ENCODE measurements at regions not wholly inside any gene's neighbourhood (a gene's known extent, or its start where the extent isn't known, plus 50 kb on each side); places are given as distances from the start of the nearest gene placed in this dataset.

DNA sequence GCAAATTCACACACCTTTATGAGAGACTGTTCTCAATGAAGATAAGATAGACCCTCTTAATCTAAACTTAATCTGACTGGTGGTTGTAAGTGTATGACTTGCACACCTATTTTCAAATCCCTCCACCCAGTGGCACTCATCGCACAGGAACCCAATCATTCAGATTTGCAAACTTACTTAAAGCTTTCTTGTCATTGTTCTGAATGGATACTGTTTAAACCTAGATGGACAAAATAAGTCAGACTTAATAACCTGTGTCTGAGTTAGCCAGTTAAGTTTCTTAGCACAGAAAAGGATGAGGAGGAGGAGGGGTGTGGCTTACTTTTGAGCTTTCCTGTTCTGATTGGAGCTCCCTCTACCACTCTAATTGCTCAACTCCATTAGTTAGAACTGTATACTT, 252.4 kb upstream of the CCNH start (continued):
- TF ChIP-seq, protein P1, sequence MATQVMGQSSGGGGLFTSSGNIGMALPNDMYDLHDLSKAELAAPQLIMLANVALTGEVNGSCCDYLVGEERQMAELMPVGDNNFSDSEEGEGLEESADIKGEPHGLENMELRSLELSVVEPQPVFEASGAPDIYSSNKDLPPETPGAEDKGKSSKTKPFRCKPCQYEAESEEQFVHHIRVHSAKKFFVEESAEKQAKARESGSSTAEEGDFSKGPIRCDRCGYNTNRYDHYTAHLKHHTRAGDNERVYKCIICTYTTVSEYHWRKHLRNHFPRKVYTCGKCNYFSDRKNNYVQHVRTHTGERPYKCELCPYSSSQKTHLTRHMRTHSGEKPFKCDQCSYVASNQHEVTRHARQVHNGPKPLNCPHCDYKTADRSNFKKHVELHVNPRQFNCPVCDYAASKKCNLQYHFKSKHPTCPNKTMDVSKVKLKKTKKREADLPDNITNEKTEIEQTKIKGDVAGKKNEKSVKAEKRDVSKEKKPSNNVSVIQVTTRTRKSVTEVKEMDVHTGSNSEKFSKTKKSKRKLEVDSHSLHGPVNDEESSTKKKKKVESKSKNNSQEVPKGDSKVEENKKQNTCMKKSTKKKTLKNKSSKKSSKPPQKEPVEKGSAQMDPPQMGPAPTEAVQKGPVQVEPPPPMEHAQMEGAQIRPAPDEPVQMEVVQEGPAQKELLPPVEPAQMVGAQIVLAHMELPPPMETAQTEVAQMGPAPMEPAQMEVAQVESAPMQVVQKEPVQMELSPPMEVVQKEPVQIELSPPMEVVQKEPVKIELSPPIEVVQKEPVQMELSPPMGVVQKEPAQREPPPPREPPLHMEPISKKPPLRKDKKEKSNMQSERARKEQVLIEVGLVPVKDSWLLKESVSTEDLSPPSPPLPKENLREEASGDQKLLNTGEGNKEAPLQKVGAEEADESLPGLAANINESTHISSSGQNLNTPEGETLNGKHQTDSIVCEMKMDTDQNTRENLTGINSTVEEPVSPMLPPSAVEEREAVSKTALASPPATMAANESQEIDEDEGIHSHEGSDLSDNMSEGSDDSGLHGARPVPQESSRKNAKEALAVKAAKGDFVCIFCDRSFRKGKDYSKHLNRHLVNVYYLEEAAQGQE (IDR thresholded peaks at IDR 0.05; ENCODE audit: unreplicated experiment) = no peak

DNA sequence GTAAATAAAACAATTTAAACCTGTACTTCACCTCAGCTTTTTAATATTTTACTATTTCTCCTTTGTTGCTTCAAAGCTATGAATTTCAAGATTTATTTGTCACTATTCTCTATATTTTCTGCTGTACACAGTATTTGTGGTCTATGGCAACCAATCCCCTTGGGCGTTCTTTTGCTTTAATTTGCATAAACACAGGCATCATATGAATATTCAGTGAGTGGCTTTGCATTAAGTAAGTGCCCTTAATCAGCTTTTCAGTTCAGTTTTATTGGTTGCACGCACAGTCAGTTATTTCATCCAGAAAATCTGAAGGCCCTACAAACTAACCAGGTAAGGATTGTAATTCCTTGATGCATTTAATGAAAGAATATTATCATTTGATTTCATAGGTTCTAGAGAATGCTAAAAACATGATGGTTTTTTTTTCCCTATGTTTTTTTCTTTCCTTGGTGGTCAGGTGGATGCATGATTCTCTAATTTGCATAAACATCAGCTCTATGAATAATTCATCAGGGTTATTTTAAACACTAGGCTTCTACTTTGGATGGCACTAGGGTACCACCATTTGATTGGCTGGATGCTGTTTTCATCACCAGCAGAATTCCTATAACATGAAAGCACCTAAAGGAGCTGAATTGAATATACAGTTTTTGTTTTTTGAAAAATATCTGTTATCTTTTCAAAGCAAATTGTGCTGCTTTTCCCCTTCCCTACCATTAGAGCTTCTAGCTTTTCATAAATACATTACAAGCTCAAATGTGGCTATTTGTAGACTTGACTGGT, 249.2 kb upstream of the CCNH start:
- Histone ChIP-seq H3K9me2 (ENCODE audit: insufficient read depth) (no peaks in the 10 kb centered on the region), H3K4me3 (no peak overlapping the region), H3K27ac (ENCODE audit: low read depth) (no peak overlapping the region), H3K27me3 (ENCODE audit: insufficient read depth) (no peaks in the 10 kb centered on the region), H3K79me2 (replicated peaks; ENCODE audit: insufficient read depth) (no peaks in the 10 kb centered on the region), H3K4me1 (ENCODE audit: insufficient read depth) (no peaks in the 10 kb centered on the region), H2AFZ (no peak overlapping the region), H4K20me1 (replicated peaks; ENCODE audit: insufficient read depth) (no peaks in the 10 kb centered on the region), H3F3A (replicated peaks; ENCODE audit: low read depth) (no peaks in the 10 kb centered on the region), H3K36me3 (ENCODE audit: insufficient read depth) (no peaks in the 10 kb centered on the region), H3K4me2 (no peak overlapping the region)
- Mint-ChIP-seq H3K9me3 (no peaks in the 10 kb centered on the region), H3K27me3 (ENCODE audit: insufficient read depth, low read depth, poor library complexity) (no peaks in the 10 kb centered on the region), H3K4me1 (no peaks in the 10 kb centered on the region), H3K27ac (no peak overlapping the region), H3K36me3 (ENCODE audit: low read depth) (no peaks in the 10 kb centered on the region), H3K4me3 (no peak overlapping the region)
- ATAC-seq = no peak
- no peak for DNase-seq (ENCODE audit: low spot score)
- TF ChIP-seq ZNF114 (CRISPR knock-in tag; IDR thresholded peaks at IDR 0.05) = no peak
- TF ChIP-seq, protein P2, sequence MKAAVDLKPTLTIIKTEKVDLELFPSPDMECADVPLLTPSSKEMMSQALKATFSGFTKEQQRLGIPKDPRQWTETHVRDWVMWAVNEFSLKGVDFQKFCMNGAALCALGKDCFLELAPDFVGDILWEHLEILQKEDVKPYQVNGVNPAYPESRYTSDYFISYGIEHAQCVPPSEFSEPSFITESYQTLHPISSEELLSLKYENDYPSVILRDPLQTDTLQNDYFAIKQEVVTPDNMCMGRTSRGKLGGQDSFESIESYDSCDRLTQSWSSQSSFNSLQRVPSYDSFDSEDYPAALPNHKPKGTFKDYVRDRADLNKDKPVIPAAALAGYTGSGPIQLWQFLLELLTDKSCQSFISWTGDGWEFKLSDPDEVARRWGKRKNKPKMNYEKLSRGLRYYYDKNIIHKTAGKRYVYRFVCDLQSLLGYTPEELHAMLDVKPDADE (IDR thresholded peaks at IDR 0.05) = no peak
- TF ChIP-seq NANOG (IDR thresholded peaks at IDR 0.05; ENCODE audit: borderline replicate concordance) = no peak
- TF ChIP-seq EZH2 (IDR thresholded peaks at IDR 0.05; ENCODE audit: low read depth, unreplicated experiment) = no peak
- TF ChIP-seq STAT1 (IDR thresholded peaks at IDR 0.05; ENCODE audit: unreplicated experiment) = no peak
- no peak for TF ChIP-seq POLR2AphosphoS5 (IDR thresholded peaks at IDR 0.05; ENCODE audit: low read depth)
- no peak for TF ChIP-seq CREB1 (CRISPR knock-in tag; IDR thresholded peaks at IDR 0.05; ENCODE audit: low read depth)
- TF ChIP-seq EZH2phosphoT487 (IDR thresholded peaks at IDR 0.05; ENCODE audit: unreplicated experiment) = no peak
- TF ChIP-seq, protein P1 (IDR thresholded peaks at IDR 0.05; ENCODE audit: unreplicated experiment) = no peak
- TF ChIP-seq, protein P3, sequence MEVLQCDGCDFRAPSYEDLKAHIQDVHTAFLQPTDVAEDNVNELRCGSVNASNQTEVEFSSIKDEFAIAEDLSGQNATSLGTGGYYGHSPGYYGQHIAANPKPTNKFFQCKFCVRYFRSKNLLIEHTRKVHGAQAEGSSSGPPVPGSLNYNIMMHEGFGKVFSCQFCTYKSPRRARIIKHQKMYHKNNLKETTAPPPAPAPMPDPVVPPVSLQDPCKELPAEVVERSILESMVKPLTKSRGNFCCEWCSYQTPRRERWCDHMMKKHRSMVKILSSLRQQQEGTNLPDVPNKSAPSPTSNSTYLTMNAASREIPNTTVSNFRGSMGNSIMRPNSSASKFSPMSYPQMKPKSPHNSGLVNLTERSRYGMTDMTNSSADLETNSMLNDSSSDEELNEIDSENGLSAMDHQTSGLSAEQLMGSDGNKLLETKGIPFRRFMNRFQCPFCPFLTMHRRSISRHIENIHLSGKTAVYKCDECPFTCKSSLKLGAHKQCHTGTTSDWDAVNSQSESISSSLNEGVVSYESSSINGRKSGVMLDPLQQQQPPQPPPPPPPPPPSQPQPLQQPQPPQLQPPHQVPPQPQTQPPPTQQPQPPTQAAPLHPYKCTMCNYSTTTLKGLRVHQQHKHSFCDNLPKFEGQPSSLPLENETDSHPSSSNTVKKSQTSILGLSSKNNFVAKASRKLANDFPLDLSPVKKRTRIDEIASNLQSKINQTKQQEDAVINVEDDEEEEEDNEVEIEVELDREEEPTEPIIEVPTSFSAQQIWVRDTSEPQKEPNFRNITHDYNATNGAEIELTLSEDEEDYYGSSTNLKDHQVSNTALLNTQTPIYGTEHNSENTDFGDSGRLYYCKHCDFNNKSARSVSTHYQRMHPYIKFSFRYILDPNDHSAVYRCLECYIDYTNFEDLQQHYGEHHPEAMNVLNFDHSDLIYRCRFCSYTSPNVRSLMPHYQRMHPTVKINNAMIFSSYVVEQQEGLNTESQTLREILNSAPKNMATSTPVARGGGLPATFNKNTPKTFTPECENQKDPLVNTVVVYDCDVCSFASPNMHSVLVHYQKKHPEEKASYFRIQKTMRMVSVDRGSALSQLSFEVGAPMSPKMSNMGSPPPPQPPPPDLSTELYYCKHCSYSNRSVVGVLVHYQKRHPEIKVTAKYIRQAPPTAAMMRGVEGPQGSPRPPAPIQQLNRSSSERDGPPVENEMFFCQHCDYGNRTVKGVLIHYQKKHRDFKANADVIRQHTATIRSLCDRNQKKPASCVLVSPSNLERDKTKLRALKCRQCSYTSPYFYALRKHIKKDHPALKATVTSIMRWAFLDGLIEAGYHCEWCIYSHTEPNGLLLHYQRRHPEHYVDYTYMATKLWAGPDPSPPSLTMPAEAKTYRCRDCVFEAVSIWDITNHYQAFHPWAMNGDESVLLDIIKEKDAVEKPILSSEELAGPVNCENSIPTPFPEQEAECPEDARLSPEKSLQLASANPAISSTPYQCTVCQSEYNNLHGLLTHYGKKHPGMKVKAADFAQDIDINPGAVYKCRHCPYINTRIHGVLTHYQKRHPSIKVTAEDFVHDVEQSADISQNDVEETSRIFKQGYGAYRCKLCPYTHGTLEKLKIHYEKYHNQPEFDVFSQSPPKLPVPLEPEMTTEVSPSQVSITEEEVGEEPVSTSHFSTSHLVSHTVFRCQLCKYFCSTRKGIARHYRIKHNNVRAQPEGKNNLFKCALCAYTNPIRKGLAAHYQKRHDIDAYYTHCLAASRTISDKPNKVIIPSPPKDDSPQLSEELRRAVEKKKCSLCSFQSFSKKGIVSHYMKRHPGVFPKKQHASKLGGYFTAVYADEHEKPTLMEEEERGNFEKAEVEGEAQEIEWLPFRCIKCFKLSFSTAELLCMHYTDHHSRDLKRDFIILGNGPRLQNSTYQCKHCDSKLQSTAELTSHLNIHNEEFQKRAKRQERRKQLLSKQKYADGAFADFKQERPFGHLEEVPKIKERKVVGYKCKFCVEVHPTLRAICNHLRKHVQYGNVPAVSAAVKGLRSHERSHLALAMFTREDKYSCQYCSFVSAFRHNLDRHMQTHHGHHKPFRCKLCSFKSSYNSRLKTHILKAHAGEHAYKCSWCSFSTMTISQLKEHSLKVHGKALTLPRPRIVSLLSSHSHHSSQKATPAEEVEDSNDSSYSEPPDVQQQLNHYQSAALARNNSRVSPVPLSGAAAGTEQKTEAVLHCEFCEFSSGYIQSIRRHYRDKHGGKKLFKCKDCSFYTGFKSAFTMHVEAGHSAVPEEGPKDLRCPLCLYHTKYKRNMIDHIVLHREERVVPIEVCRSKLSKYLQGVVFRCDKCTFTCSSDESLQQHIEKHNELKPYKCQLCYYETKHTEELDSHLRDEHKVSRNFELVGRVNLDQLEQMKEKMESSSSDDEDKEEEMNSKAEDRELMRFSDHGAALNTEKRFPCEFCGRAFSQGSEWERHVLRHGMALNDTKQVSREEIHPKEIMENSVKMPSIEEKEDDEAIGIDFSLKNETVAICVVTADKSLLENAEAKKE (CRISPR knock-in tag; IDR thresholded peaks at IDR 0.05) = no peak

Data from GM23338 (cell line).